ENCODE measurements at regions not wholly inside any gene's neighbourhood (a gene's known extent, or its start where the extent isn't known, plus 50 kb on each side); places are given as distances from the start of the nearest gene placed in this dataset.
A peak's percentile ranks its signal among the peaks of the same experiment; 100 is the strongest.

- FAIRE-seq, result no peak
- 79 to 83% (median 83%) methylated on average over 7 of the region's 7 CpGs for WGBS, 3 donors
- peak overlapping the region in 1 of 3 donors; percentile 42 for H3K27ac ChIP-seq (ENCODE audit: low read depth in 1 of 3, low read length in 2 of 3)
- no peaks in the 10 kb centered on the region for H3K9me3 ChIP-seq (ENCODE audit: control insufficient read depth in 2 of 2, insufficient read depth in 1 of 2, low read depth in 1 of 2, low read length in 1 of 2)
- H3K27me3 ChIP-seq (ENCODE audit: control insufficient read depth in 3 of 3, insufficient read depth in 3 of 3, low read length in 3 of 3), result no peaks in the 10 kb centered on the region
- H3K36me3 ChIP-seq (ENCODE audit: control insufficient read depth in 3 of 3, insufficient read depth in 2 of 3, low read depth in 1 of 3, low read length in 3 of 3), result no peaks in the 10 kb centered on the region
- DNase-seq, result no peak
- peaks cover 0 to 4% (median 0%) of the 10 kb centered on the region in 3 donors for H3K4me1 ChIP-seq (ENCODE audit: control insufficient read depth in 3 of 3, insufficient read depth in 2 of 3, low read depth in 1 of 3, low read length in 2 of 3)
- no peak overlapping the region for H3K4me3 ChIP-seq (ENCODE audit: low read depth in 1 of 3, low read length in 3 of 3)
These were observed 233.7 kb upstream of the ADAMTS9 start for GRCh38 chr3:64921281-64922065.

DNA sequence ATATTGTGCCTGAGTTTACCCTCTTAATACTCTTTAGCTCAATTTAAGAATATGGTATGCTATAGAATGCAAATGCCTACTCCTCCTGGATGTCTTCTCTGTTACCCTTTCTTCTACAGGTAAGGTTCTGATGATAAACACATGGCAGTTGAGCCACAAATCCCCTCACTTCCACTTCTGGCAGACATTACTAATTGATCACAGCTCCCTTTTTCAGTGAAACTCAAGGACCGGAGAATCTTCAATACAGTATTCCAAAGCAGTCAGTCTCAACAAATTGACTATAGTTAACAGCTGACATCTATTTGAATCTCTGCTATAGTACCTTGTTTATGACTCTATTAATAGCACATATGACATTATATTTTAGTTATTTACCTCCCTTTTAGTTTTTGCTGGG, 232.1 kb upstream of the ADAMTS9 start:
- WGBS, 3 donors, result 93 to 100% (median 100%) methylated on average over 1 of the region's 1 CpG
- DNase-seq, result no peak
- H3K9me3 ChIP-seq (ENCODE audit: control insufficient read depth in 2 of 2, insufficient read depth in 1 of 2, low read depth in 1 of 2, low read length in 1 of 2), result no peaks in the 10 kb centered on the region
- H3K27ac ChIP-seq (ENCODE audit: low read depth in 1 of 3, low read length in 2 of 3), result no peak overlapping the region
- FAIRE-seq, result no peak
- H3K36me3 ChIP-seq (ENCODE audit: control insufficient read depth in 3 of 3, insufficient read depth in 2 of 3, low read depth in 1 of 3, low read length in 3 of 3), result no peaks in the 10 kb centered on the region
- H3K4me3 ChIP-seq (ENCODE audit: low read depth in 1 of 3, low read length in 3 of 3), result no peak overlapping the region
- peaks cover 0 to 4% (median 0%) of the 10 kb centered on the region in 3 donors for H3K4me1 ChIP-seq (ENCODE audit: control insufficient read depth in 3 of 3, insufficient read depth in 2 of 3, low read depth in 1 of 3, low read length in 2 of 3)
- no peaks in the 10 kb centered on the region for H3K27me3 ChIP-seq (ENCODE audit: control insufficient read depth in 3 of 3, insufficient read depth in 3 of 3, low read length in 3 of 3)

DNA sequence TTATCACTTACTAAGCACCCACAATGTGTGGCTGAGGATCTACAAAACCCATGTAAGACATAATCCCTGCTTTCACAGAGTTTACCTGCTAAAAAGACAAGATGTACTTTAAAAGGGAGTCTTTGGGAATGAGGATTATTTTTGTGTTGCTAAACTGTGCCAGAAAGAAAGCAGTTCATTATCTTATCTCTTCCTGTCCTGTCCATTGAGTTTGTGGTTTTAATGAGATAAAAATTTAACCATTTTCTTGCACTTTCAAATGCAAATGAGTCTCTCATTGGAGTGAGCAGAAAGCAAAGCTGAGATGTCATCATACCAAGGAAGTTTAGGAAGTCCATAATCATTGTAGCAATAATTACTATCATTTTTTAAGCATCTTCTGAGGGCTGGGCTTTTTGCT, 231.2 kb upstream of the ADAMTS9 start:
- H3K36me3 ChIP-seq (ENCODE audit: control insufficient read depth in 3 of 3, insufficient read depth in 2 of 3, low read depth in 1 of 3, low read length in 3 of 3), result no peaks in the 10 kb centered on the region
- H3K4me1 ChIP-seq (ENCODE audit: control insufficient read depth in 3 of 3, insufficient read depth in 2 of 3, low read depth in 1 of 3, low read length in 2 of 3), result peaks cover 0 to 4% (median 0%) of the 10 kb centered on the region in 3 donors
- no peak for FAIRE-seq
- H3K9me3 ChIP-seq (ENCODE audit: control insufficient read depth in 2 of 2, insufficient read depth in 1 of 2, low read depth in 1 of 2, low read length in 1 of 2), result no peaks in the 10 kb centered on the region
- H3K27ac ChIP-seq (ENCODE audit: low read depth in 1 of 3, low read length in 2 of 3), result no peak overlapping the region
- no peak overlapping the region for H3K4me3 ChIP-seq (ENCODE audit: low read depth in 1 of 3, low read length in 3 of 3)
- DNase-seq, result no peak
- H3K27me3 ChIP-seq (ENCODE audit: control insufficient read depth in 3 of 3, insufficient read depth in 3 of 3, low read length in 3 of 3), result no peaks in the 10 kb centered on the region

GRCh38 chr3:64917914-64918453, 230.2 kb upstream of the ADAMTS9 start:
- Histone ChIP-seq H3K4me1 (ENCODE audit: control insufficient read depth in 3 of 3, insufficient read depth in 2 of 3, low read depth in 1 of 3, low read length in 2 of 3) (peaks cover 0 to 4% (median 0%) of the 10 kb centered on the region in 3 donors), H3K27me3 (ENCODE audit: control insufficient read depth in 3 of 3, insufficient read depth in 3 of 3, low read length in 3 of 3) (no peaks in the 10 kb centered on the region), H3K27ac (ENCODE audit: low read depth in 1 of 3, low read length in 2 of 3) (no peak overlapping the region), H3K36me3 (ENCODE audit: control insufficient read depth in 3 of 3, insufficient read depth in 2 of 3, low read depth in 1 of 3, low read length in 3 of 3) (no peaks in the 10 kb centered on the region), H3K9me3 (ENCODE audit: control insufficient read depth in 2 of 2, insufficient read depth in 1 of 2, low read depth in 1 of 2, low read length in 1 of 2) (no peaks in the 10 kb centered on the region), H3K4me3 (ENCODE audit: low read depth in 1 of 3, low read length in 3 of 3) (no peak overlapping the region)
- 85 to 95% (median 91%) methylated on average over 1 of the region's 1 CpG for WGBS, 3 donors
- DNase-seq (no peak), FAIRE-seq (no peak)

DNA sequence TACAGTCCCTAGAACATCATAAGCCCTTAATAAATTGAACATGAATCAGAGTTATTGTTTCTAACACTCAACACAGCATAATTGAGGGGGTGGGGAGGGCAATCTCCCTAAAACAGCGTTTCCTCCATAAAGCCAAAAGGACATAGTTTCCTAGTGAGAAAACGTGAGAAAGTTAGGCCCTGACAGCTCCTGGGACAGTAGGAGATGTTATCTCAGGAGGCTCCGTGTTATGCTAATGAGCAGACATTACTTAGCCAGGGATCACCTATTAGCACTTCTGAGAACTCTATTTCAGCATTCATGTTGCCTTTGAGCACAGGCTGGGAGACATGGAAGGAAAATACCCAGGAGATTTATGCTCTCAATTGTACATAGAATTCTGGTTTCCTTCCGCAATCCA, 229.1 kb upstream of the ADAMTS9 start:
- no peak for DNase-seq
- H3K4me3 ChIP-seq (ENCODE audit: low read depth in 1 of 3, low read length in 3 of 3), result no peak overlapping the region
- peaks cover 0 to 4% (median 0%) of the 10 kb centered on the region in 3 donors for H3K4me1 ChIP-seq (ENCODE audit: control insufficient read depth in 3 of 3, insufficient read depth in 2 of 3, low read depth in 1 of 3, low read length in 2 of 3)
- no peaks in the 10 kb centered on the region for H3K27me3 ChIP-seq (ENCODE audit: control insufficient read depth in 3 of 3, insufficient read depth in 3 of 3, low read length in 3 of 3)
- H3K27ac ChIP-seq (ENCODE audit: low read depth in 1 of 3, low read length in 2 of 3), result no peak overlapping the region
- 66 to 71% (median 68%) methylated on average over 4 of the region's 4 CpGs for WGBS, 3 donors
- H3K36me3 ChIP-seq (ENCODE audit: control insufficient read depth in 3 of 3, insufficient read depth in 2 of 3, low read depth in 1 of 3, low read length in 3 of 3), result no peaks in the 10 kb centered on the region
- no peaks in the 10 kb centered on the region for H3K9me3 ChIP-seq (ENCODE audit: control insufficient read depth in 2 of 2, insufficient read depth in 1 of 2, low read depth in 1 of 2, low read length in 1 of 2)
- no peak for FAIRE-seq

DNA sequence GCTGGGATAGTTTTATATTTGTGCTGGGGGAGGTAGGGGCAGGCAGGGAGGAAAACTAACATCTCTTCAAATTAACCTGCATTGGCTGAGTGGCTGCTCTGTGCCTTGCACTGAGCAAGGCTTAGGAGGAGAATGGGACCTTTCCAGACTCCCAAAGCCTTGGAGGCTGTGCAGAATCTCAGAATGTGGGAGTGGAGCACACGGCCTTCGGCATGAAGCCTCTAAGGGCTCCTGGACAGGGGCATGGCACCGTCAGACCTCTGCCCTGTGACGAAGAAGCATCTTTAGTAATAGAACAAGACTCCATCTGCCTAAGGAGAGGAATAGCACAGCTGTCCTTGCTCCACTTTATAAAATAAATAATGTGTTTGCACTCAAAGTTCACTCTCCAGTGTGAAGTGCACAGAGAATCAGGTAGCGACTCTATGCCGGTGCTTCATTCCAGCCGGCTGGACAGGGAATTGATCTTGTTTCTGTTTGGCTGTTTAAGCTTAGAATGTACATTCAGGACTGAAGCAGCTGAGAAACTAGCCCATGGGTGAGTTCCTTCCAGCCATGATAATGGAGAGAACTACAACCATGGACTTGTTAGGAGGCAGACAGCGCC, 228.5 kb upstream of the ADAMTS9 start:
- 83 to 92% (median 85%) methylated on average over 8 of the region's 8 CpGs for WGBS, 3 donors
- DNase-seq (no peak), FAIRE-seq (no peak)
- Histone ChIP-seq H3K4me1 (ENCODE audit: control insufficient read depth in 3 of 3, insufficient read depth in 2 of 3, low read depth in 1 of 3, low read length in 2 of 3) (peaks cover 0 to 4% (median 0%) of the 10 kb centered on the region in 3 donors), H3K9me3 (ENCODE audit: control insufficient read depth in 2 of 2, insufficient read depth in 1 of 2, low read depth in 1 of 2, low read length in 1 of 2) (no peaks in the 10 kb centered on the region), H3K27me3 (ENCODE audit: control insufficient read depth in 3 of 3, insufficient read depth in 3 of 3, low read length in 3 of 3) (no peaks in the 10 kb centered on the region), H3K36me3 (ENCODE audit: control insufficient read depth in 3 of 3, insufficient read depth in 2 of 3, low read depth in 1 of 3, low read length in 3 of 3) (no peaks in the 10 kb centered on the region), H3K27ac (ENCODE audit: low read depth in 1 of 3, low read length in 2 of 3) (peak overlapping the region in 1 of 3 donors; percentile 61), H3K4me3 (ENCODE audit: low read depth in 1 of 3, low read length in 3 of 3) (no peak overlapping the region)

DNA sequence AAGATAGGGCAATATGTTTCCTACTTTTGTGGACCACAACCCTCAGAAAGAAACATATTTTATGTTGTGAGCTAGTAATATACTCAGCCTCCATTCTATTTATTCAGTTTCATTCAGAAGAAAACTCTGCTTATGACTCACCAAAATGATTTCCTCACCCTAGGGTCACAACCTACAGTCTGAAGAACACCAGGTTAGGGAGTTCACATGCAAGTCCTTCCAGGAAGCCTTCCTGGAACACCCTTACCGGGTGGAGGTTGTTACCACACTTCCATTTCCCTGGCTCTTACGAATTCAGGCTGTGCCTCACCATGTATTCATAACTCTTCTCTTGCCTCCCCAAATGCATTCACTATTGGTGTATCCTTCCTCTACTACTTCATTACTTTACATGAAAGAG, 228.0 kb upstream of the ADAMTS9 start:
- H3K27me3 ChIP-seq (ENCODE audit: control insufficient read depth in 3 of 3, insufficient read depth in 3 of 3, low read length in 3 of 3), result no peaks in the 10 kb centered on the region
- H3K27ac ChIP-seq (ENCODE audit: low read depth in 1 of 3, low read length in 2 of 3), result peak overlapping the region in 1 of 3 donors; percentile 61
- FAIRE-seq, result no peak
- H3K9me3 ChIP-seq (ENCODE audit: control insufficient read depth in 2 of 2, insufficient read depth in 1 of 2, low read depth in 1 of 2, low read length in 1 of 2), result no peaks in the 10 kb centered on the region
- peaks cover 0 to 4% (median 0%) of the 10 kb centered on the region in 3 donors for H3K4me1 ChIP-seq (ENCODE audit: control insufficient read depth in 3 of 3, insufficient read depth in 2 of 3, low read depth in 1 of 3, low read length in 2 of 3)
- H3K4me3 ChIP-seq (ENCODE audit: low read depth in 1 of 3, low read length in 3 of 3), result no peak overlapping the region
- WGBS, 3 donors, result 49 to 68% (median 64%) methylated on average over 2 of the region's 2 CpGs
- peak in 1 of 2 donors; percentile 26 for DNase-seq
- no peaks in the 10 kb centered on the region for H3K36me3 ChIP-seq (ENCODE audit: control insufficient read depth in 3 of 3, insufficient read depth in 2 of 3, low read depth in 1 of 3, low read length in 3 of 3)

- no peaks in the 10 kb centered on the region for H3K36me3 ChIP-seq (ENCODE audit: control insufficient read depth in 3 of 3, insufficient read depth in 2 of 3, low read depth in 1 of 3, low read length in 3 of 3)
- H3K4me3 ChIP-seq (ENCODE audit: low read depth in 1 of 3, low read length in 3 of 3), result no peak overlapping the region
- no peaks in the 10 kb centered on the region for H3K27me3 ChIP-seq (ENCODE audit: control insufficient read depth in 3 of 3, insufficient read depth in 3 of 3, low read length in 3 of 3)
- peaks cover 0 to 4% (median 0%) of the 10 kb centered on the region in 3 donors for H3K4me1 ChIP-seq (ENCODE audit: control insufficient read depth in 3 of 3, insufficient read depth in 2 of 3, low read depth in 1 of 3, low read length in 2 of 3)
- DNase-seq, result no peak
- 81 to 89% (median 84%) methylated on average over 4 of the region's 4 CpGs for WGBS, 3 donors
- FAIRE-seq, result no peak
- no peak overlapping the region for H3K27ac ChIP-seq (ENCODE audit: low read depth in 1 of 3, low read length in 2 of 3)
- no peaks in the 10 kb centered on the region for H3K9me3 ChIP-seq (ENCODE audit: control insufficient read depth in 2 of 2, insufficient read depth in 1 of 2, low read depth in 1 of 2, low read length in 1 of 2)
These were observed 225.7 kb upstream of the ADAMTS9 start for GRCh38 chr3:64913515-64913914.

All from small intestine (tissue), 7 donors.